HTR-8/SVneo (cell line): ENCODE measurements at regions not wholly inside any gene's neighbourhood (a gene's known extent, or its start where the extent isn't known, plus 50 kb on each side); places are given as distances from the start of the nearest gene placed in this dataset.

Experiments used
- DNase-seq: peaks from one replicate; pipeline ENCODE4 v3.0.0; 2011; ENCODE audit warnings: low spot score, mixed read lengths; ENCODE audit not compliant: insufficient read length
- FAIRE-seq: peaks from 2 replicates; lab custom pipeline; 2011; peaks lifted over from hg19 to GRCh38; lab: Jason Lieb, UNC

GRCh38 chr22:22085702-22086500, 103.3 kb upstream of the TOP3B start:
- DNase-seq (no peak), FAIRE-seq (no peak)

DNA sequence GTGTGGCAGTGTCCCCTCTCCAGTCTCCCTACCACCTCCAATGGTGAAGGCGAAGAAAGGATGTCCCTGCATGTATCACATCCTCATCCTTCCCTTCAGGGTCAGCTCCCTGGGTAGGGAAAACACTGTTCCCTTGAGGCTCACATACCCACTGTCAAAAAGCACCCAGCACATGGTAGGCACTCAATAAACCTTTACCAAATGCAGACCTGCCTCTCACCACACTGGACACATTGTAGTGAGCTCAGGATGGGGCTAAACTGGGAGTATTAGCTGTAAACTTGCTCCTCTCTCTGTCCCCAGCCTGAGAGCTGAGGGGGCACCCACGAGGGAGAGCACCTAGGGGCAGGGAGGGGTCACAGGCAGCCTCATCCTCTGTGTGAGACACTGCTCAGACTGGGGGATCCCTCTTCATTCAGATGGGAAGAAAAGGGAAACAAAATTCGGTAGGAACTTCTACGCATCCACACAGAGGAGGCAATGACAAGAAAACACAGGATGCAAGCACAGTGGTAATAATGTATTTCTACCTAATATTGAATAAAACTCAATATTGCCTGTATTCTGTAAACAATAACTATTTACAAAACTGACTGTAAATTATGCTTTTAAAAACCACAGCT, 101.6 kb upstream of the TOP3B start:
- DNase-seq: no peak
- no peak for FAIRE-seq

DNA sequence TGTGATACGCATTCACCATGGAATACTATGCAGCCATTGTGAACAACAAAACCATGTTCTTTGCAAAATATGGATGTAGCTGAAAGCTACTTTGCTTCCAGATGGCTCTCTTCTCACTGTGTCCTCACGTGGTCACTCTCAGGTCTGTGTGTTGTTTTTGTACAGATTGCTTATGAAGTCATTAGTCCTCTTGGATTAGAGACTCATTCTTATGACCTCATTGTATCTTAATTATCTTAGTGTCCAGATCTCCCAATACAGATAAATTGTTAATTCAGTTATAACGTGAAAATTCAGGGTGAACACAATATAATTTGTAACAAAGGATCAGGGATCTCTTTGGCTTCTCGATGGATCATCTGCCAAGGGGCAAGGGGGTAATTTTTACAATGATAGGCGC, 100.4 kb upstream of the TOP3B start:
- FAIRE-seq (no peak), DNase-seq (no peak)

DNA sequence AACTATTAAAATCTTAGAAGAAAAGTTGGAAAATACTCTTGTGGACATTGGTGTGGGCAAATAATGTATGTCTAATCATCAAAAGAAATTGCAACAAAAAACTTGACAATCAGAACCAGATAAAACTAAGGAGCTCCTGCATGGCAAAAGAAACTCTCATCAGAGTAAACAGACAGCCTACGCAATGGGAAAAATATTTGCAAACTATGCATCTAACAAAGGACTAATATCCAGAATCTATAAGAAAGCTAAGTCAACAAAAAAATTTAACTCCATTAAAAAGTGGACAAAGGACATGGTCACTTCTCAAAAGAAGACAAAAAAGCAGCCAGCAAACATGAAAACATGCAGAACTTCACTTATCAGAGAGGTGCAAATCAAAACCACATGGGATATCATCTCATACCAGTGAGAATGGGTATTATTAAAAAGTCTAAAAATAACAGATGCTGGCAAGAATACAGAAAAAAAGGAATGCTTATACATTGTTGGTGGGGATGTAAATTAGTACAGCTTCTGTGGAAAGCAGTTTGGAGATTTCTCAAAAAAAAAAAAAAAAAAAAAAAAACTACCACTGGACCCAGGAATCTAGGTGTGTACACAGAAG, 99.7 kb upstream of the TOP3B start:
- FAIRE-seq: no peak
- DNase-seq: no peak

DNA sequence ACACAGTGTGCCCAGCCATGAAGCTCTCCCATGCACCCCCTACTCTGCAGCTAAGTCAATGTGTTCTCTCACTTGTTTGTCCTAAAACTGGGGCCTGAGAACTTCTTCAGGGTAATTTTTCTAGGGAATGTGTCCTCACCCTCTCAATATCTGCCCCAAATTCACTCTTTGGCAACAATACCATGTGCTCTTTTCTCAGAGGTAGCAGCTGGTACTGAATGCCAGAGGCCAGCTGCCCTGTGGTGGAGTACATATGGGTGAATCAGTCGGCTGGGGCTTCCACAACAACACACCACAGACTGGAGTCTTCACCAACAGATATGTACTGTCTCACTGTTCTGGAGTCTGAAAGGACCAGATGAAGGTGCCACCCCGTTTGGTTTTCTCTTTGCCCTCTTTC, 97.7 kb upstream of the TOP3B start:
- FAIRE-seq (no peak), DNase-seq (no peak)

DNA sequence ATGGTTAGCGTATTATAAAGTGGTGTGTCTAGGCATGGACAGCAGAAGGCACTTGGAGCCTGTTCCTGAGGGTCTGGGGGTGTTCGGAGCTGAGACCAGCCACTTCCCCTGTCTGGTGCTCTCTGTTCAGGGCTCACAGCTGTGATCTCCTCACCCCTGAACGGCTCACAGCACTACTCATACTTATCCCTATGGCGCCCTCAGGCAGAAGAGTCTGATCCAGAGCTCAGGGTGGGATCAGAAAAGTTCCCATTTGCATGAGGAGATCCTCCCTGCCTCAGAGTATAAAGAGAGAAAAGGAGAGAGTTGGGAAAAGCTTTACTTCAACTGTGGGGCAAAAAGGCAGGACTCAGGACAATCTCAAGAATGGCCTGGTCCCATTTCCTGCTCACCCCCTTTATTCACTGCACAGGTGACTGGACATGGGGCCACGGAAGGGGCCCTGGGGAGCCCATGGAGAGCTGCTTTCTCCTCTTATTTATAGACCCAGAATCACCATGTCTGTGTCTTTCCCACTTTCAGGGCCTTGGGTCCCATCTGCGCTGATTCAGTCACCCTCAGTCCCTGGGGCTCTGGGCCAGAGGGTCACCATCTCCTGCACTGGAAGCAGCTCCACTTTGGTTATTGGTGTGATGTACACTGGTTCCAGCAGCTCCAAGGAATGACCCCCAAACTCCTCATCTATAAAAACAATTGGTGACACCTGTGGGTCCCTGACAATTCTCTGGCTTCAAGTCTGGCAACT, 97.0 kb upstream of the TOP3B start:
- FAIRE-seq: no peak
- DNase-seq: no peak

GRCh38 chr22:22078329-22078728, 95.7 kb upstream of the TOP3B start:
- FAIRE-seq (no peak), DNase-seq (no peak)

DNA sequence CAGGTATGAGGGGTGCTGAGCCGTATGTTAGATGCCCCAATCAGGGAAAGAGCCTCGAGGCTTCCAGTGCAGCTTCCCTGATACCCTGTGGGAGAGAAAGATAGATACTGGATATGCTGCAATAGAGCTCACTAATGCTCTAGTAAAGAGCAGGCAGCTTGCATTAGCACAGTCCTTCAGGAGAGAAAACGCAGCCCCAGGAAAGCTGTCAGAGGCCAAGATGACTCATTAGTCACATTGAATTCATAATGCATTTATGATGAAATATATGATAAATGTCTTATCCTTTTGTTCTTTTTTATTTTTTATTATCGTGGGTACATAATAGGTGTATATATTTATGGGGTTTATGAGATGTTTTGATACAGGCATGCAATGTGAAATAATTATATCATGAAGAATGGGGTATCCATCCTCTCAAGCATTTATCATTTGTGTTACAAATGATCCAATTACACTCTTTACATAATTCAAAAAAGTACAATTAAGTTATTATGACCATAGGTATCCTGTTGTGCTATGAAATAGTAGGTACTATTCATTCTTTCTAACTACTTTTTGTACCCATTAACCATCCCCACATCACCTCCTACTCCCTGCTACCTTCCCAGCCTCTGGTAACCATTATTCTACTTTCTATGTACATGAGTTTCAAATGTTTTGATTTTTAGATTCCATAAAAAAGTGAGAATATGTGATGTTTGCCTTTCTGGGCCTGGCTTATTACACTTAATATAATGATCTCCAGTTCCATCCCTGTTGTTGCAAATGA, 94.5 kb upstream of the TOP3B start:
- DNase-seq: no peak
- FAIRE-seq: no peak

DNA sequence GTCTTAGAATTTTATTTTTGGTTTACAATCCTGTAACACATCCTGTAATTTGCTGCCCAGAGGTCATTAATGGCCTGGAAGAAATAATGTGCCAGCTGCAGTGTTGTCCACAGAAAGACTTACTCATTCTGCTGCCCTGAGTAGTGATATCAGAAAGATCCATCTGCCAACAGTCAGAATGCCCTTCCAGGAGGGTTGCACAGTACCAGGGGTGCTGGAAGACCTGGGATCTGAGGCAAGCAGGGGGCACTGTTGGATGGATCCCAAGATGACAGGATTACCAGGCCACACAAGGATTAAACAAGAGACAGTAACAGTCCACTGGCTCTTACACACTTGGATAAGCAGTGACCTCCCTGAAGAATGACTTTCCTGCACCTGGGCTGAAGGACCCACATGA, 93.8 kb upstream of the TOP3B start:
- DNase-seq (no peak), FAIRE-seq (no peak)

- DNase-seq: no peak
- no peak for FAIRE-seq
Observed at GRCh38 chr22:22075382-22076163, 93.0 kb upstream of the TOP3B start.

DNA sequence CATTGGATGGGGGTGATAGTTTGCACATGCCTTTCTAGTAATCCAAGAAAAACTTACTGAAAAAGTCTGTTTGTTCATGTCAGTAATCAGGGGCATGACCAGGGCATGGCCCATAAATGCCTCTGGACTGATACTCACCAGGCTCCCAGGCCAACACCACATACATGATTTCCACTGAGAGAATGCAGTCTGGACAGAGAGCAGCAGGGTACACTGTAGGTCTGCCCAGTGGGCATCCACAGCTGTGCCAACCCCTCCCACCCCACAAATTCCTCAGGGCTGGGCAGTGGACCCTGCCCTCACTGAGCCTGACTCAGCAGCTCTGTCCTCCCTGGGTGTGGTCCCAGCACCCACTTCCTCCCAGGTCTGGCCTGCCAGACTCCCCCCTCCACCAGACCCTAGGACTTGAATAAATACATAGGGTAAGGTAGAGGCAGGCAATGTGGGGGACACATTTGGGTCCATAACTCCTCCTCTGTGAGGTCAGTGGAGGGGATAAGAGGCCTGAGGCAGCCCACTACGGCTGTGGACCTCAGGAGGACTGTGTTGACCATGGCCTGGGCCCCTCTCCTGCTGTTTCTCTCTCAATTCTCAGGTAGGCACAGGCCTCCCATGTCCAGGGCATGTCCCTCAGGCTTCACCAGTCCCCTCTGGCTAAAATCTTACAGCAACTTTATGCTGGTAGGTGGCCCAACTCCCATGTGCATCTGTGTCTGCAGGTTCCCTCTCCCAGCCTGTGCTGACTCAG, 92.2 kb upstream of the TOP3B start:
- DNase-seq (no peak), FAIRE-seq (no peak)

DNA sequence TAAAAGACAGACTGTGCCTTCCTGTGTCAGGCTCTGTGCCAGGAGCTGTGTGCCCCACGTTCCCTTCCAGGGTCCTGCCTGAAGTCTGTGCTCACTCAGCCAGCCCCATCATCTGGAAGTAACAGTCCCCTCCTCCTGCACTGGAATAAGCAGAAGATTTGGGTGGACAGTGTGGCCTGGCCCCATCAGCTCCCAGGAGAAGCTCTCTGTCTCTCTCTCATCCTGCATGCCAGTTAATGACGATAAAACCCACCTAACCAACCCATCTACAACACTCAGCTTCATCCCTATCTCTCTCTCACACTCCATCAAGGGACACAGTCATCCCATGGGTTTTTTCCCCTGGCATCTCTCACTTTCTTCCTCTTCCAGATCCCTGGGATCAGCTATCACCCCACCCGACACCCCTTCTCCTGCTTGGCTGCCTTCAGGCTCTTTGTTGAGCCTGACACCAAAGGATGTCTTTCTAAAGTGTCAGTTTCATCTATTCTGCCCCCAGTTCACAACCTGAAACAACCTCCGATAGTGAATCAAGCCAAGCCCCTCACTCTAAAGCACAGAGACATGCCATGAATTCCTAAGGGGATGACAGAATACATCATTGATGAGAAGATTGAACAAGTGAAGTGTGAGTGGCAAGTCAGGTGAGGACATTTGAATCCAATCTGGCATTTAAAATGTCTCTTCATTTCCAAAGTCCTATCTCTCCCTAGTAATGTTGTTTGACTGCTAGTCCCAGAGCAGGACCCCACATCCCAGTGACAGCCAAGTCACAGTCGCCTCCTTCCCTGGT, 91.4 kb upstream of the TOP3B start:
- no peak for FAIRE-seq
- DNase-seq: no peak

- no peak for FAIRE-seq
Observed at GRCh38 chr22:22072169-22072836, 89.7 kb upstream of the TOP3B start.

DNA sequence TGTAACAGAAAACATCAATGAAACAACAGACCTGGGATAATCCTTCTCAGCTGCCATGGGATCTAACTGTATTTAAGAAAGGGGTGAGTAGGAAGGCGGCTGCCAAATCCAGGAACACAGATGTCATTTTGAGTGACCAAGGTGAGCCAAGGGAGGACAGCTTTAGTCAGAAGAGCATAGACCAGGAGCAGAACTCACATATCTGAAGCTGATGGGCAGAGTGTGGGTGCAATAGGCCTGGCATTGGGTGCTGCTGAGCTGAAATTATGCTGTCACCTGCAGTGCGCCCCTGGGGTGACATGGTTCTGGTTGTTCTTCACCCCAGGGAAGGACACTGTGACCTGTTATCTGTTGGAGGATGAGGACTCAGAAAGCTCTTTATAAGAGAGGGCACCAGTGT, 88.9 kb upstream of the TOP3B start:
- FAIRE-seq (no peak), DNase-seq (no peak)

More at GRCh38 chr22:22072169-22072836, 89.7 kb upstream of the TOP3B start:
- no peak for DNase-seq

DNA sequence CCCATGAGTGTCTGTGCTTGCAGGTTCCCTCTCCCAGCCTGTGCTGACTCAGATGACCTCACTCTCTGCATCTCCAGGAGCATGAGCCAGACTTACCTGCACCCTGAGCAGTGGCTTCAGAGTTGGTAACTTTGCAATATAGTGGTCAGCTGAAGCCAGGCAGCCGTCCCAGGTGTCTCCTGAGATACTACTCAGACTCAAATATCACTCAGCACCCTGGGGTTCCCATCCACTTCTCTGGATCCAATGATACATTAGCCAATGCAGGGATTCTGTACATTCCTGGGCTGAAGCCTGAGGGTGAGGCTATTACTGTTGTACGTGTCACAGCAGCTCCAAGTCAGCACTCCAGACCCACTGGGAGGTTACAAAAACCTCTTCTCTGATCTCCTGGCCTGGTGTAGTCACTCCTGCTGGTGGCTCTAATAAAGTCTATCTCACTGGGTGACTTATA, 87.8 kb upstream of the TOP3B start:
- DNase-seq: no peak
- FAIRE-seq: no peak

DNA sequence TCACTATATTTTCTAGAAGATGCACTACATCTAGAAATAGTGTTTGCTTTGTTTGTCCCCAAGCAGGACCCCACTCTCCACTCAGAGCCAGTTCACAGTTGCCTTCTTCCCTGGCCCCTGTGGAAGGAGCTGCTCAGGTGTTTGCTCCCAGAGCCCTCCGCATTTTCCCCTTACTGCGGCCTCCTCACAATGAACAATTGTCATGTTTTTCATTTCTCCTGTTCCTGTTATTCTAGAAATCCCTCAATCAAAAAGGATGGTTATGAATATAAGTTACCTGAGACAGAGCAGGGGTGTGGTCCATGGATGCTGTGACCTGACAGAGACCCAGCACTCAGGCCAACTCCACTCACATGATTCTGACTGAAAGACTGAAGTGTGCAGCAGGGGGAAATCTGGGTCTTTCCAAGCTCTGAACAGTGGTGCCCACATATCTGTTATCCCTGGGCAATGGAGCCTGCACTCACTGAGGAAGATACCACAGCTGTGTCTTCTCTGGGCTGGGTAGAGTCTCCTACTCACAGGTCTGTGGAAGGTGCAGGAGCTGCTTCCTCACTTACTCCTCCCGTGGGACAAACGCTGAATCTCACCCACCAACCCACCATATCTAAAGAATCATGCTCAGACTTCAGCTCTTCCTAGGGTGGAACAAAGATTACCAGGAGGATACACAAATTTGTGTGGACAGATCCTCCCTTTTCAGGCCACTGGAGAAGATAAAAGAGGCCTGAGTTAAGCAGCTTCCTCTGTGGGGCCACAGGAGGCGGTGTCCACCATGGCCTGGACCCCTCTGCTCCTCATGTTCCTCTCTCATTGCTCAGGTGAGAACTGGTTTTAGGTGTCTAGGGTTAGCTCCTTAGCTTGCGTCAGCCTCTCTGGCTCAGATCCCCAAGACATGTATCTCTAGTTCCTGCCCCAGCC, 87.1 kb upstream of the TOP3B start:
- DNase-seq: no peak
- no peak for FAIRE-seq
